Body of pancreas (tissue), 4 donors: ENCODE measurements at regions not wholly inside any gene's neighbourhood (a gene's known extent, or its start where the extent isn't known, plus 50 kb on each side); places are given as distances from the start of the nearest gene placed in this dataset.
"Not testable (repeated sequence)": the region's sequence is repeated elsewhere in the genome, so short reads cannot be mapped to it uniquely, and the experiment has no call there.

Experiments used
- ATAC-seq: fragments of 150-250 bp; one replicate; pipeline ENCODE4 v1.9.1; 2016
- DNase-seq, 4 donors: peaks; one replicate each; pipeline ENCODE4 v3.0.0-alpha.2; 2019
- H3K27ac ChIP-seq, 4 donors: fragments of 200-600 bp; sonication (generic); 1 replicate in 3 of 4; 2 replicates in 1 of 4; pipeline versions ENCODE4 v1.5.1 to v1.6.1; 2016 to 2019; ENCODE audit warnings: mild to moderate bottlenecking in 1 of 4, mixed read lengths in 1 of 4, moderate library complexity in 1 of 4
- H3K27me3 ChIP-seq, 2 donors: fragments of 200-600 bp; sonication (generic); one replicate each; pipeline ENCODE4 v1.6.0; 2016; ENCODE audit warnings: mild to moderate bottlenecking in 1 of 2
- H3K36me3 ChIP-seq, 2 donors: fragments of 200-600 bp; sonication (generic); replicated peaks in 1 of 2; 2 replicates each; pipeline ENCODE4 v1.5.1; 2016; ENCODE audit warnings: low read depth in 2 of 2; ENCODE audit not compliant: insufficient read depth in 1 of 2
- H3K4me1 ChIP-seq: fragments of 200-600 bp; sonication (generic); one replicate; pipeline ENCODE4 v1.6.0; 2016
- H3K4me3 ChIP-seq, 2 donors: fragments of 200-600 bp; sonication (generic); 1 replicate in 1 of 2; 2 replicates in 1 of 2; pipeline ENCODE4 v1.5.1; 2016 to 2019
- H3K9me3 ChIP-seq, 3 donors: fragments of 200-600 bp; sonication (generic); 1 replicate in 2 of 3; 2 replicates in 1 of 3; pipeline ENCODE4 v1.5.1; 2016
- CTCF ChIP-seq, 7 experiments: fragments of 450-650 bp in 4 of 7; fragments of 200-600 bp in 3 of 7; sonication (generic) in 3 of 7; IDR thresholded peaks; one replicate each; pipeline ENCODE4 v1.5.1; 2016 to 2019; ENCODE audit warnings: antibody characterized with exemption in 7 of 7
- POLR2A ChIP-seq, 3 donors: fragments of 450-650 bp; IDR thresholded peaks; one replicate each; pipeline ENCODE4 v1.6.1; 2016; ENCODE audit warnings: antibody characterized with exemption in 3 of 3, mild to moderate bottlenecking in 2 of 3
- WGBS, 2 donors: methylation state at CpG; one replicate each; pipeline ENCODE4 v1.1.5; 2017; 5-methylcytosine and 5-hydroxymethylcytosine counted together
- intact Hi-C: fragments of 100-400 bp; cut with DNase I; formaldehyde crosslinking; loops from one replicate; pipeline ENCODE4 v1.15.1; 2023

- no peaks in the 10 kb centered on the region for H3K4me1 ChIP-seq
- H3K36me3 ChIP-seq, result no peaks in the 10 kb centered on the region
- H3K4me3 ChIP-seq, result no peak overlapping the region
- no peaks in the 10 kb centered on the region for H3K9me3 ChIP-seq
- H3K27me3 ChIP-seq, result no peaks in the 10 kb centered on the region
- H3K27ac ChIP-seq, result no peak overlapping the region
- DNase-seq, result no peak
- no peak for ATAC-seq
- TF ChIP-seq POLR2A (IDR thresholded peaks at IDR 0.05) (no peak), CTCF (IDR thresholded peaks at IDR 0.05) (no peak)
- WGBS, 2 donors, result 21 to 62% methylated on average over 1 of the region's 1 CpG
- intact Hi-C loops, result no loop called here
Observed at GRCh38 chr4:167903291-167903721, 189.0 kb upstream of the ANXA10 start.

GRCh38 chr4:167906851-167907250 is 185.5 kb upstream of the ANXA10 start:
- no peak for ATAC-seq

GRCh38 chr4:167908816-167909215 is 183.5 kb upstream of the ANXA10 start:
- Histone ChIP-seq H3K4me3 (no peak overlapping the region), H3K4me1 (no peaks in the 10 kb centered on the region), H3K9me3 (no peaks in the 10 kb centered on the region), H3K27me3 (no peaks in the 10 kb centered on the region), H3K36me3 (no peaks in the 10 kb centered on the region), H3K27ac (no peak overlapping the region)
- TF ChIP-seq CTCF (IDR thresholded peaks at IDR 0.05) (no peak), POLR2A (IDR thresholded peaks at IDR 0.05) (no peak)
- intact Hi-C loops, result no loop called here
- ATAC-seq (no peak), DNase-seq (no peak)

More at GRCh38 chr4:167906851-167907250, 185.5 kb upstream of the ANXA10 start:
- intact Hi-C loops, result no loop called here
- WGBS, 2 donors, result 60 to 80% methylated on average over 1 of the region's 1 CpG
- Histone ChIP-seq H3K27me3 (no peaks in the 10 kb centered on the region), H3K9me3 (no peaks in the 10 kb centered on the region), H3K27ac (no peak overlapping the region), H3K4me1 (no peaks in the 10 kb centered on the region), H3K4me3 (no peak overlapping the region), H3K36me3 (no peaks in the 10 kb centered on the region)
- no peak for TF ChIP-seq CTCF (IDR thresholded peaks at IDR 0.05)
- TF ChIP-seq POLR2A (IDR thresholded peaks at IDR 0.05), result no peak
- DNase-seq, result no peak

- H3K27ac ChIP-seq, H3K4me3 ChIP-seq, H3K27me3 ChIP-seq, ATAC-seq, H3K36me3 ChIP-seq, H3K4me1 ChIP-seq, H3K9me3 ChIP-seq, DNase-seq, intact Hi-C loops: not testable (repeated sequence)
- WGBS, 2 donors, result 80 to 85% methylated on average over 3 of the region's 3 CpGs
Observed at GRCh38 chr4:167912535-167912934, 179.8 kb upstream of the ANXA10 start.

- no peak for ATAC-seq
- Histone ChIP-seq H3K4me3 (no peak overlapping the region), H3K27me3 (no peaks in the 10 kb centered on the region), H3K27ac (no peak overlapping the region), H3K4me1 (no peaks in the 10 kb centered on the region), H3K9me3 (no peaks in the 10 kb centered on the region), H3K36me3 (no peaks in the 10 kb centered on the region)
- intact Hi-C loops, result no loop called here
- TF ChIP-seq CTCF (IDR thresholded peaks at IDR 0.05) (no peak), POLR2A (IDR thresholded peaks at IDR 0.05) (no peak)
- 45 to 55% methylated on average over 1 of the region's 1 CpG for WGBS, 2 donors
- DNase-seq, result no peak
Observed at GRCh38 chr4:167918077-167918476, 174.3 kb upstream of the ANXA10 start.
